ENCODE measurements at regions not wholly inside any gene's neighbourhood (a gene's known extent, or its start where the extent isn't known, plus 50 kb on each side); places are given as distances from the start of the nearest gene placed in this dataset.

DNA sequence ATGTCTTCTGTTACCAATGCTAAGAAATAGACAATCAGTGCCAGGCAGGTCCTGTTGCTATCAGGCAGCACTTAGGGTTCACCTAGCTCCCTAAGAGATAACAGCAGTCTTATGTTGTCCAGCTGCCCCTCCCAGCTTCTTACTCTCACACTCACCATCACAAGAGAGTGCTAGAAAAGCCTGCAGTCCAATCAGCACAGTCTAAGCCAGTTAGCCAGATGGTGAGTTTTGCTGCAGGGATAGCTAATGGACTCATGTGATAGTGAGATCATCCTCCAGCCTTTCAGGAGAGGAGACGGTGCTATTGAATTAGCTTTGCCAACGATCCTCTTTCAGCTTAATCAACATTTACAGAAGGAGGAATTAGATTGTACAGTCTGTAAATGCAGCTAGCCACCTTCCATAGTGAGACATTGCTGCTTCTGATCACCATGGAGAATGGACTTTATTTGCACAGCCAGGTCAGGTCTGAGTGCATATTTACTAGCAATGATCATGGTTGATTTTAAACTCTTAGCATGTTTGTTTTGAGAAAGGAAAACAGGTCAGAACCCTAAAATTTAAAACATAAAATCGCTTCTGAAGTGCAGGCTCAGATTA lies 438.3 kb downstream of the CENPC start:
- no peak for DNase-seq

- DNase-seq: no peak
Observed at GRCh38 chr4:67104145-67104544, 441.2 kb downstream of the CENPC start.

- no peak for DNase-seq
Observed at GRCh38 chr4:67103001-67103747, 442.1 kb downstream of the CENPC start.

- no peak for DNase-seq
Observed at GRCh38 chr4:67101612-67102011, 443.7 kb downstream of the CENPC start.

GRCh38 chr4:67092351-67092750 lies 453.0 kb downstream of the CENPC start:
- no peak for DNase-seq

GRCh38 chr4:67091673-67092072 lies 453.6 kb downstream of the CENPC start:
- no peak for DNase-seq

GRCh38 chr4:67087897-67088296 lies 457.4 kb downstream of the CENPC start:
- DNase-seq: no peak

DNA sequence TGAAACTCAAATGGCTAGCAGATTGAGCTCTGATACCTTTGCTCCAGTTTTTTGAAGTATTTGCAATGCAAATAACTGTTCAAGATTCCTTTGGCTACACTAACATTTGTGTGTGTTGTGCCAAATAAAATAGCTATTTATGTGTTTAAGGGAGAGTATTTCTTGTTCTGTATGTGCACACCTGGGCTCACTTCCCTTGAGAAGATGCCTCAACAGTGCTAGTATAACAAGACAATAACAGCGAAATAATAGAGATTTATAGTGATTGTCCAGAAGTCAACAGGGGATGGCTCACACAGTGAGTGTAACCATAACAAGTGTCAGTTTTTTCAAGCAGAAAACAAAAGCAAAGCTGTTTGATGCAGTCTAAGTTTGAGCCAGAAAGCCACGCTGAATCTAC lies 460.5 kb downstream of the CENPC start:
- DNase-seq: no peak

DNA sequence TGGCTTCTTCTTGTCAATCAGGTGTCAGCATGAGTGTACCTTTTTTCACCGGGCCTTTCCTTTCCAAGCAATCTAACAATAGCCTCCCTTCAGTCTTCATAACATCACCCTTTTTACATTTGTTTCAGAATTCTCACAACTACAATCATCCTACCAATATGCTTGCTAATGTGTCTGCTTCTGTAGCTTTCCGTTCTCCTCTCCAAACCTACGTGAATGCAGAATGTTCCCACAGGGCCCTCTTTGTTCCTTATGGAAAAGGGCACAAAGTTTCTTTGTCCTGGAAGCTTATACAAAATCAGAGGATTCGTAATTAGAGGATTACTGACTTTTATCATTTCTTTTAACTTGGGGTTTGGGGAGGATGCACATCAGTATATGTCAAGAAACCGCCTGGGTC lies 461.8 kb downstream of the CENPC start:
- no peak for DNase-seq

DNA sequence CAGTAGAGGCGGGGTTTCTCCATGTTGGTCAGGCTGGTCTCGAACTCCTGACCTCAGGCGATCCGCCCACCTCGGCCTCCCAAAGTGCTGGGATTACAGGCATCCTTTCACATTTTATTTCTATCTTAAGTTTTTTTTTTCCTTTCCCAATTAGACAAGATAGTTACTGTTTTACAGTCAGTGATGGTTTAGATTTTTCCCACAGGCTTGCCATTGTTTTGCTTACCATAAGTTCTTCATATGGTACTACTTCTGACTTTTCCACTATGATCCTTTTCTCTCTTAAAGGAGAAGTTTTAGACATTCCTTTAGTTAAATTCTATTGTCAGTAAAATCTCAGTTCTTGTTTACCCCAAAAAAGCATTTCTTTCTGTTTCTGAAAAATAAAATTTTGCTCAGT lies 462.6 kb downstream of the CENPC start:
- no peak for DNase-seq

DNA sequence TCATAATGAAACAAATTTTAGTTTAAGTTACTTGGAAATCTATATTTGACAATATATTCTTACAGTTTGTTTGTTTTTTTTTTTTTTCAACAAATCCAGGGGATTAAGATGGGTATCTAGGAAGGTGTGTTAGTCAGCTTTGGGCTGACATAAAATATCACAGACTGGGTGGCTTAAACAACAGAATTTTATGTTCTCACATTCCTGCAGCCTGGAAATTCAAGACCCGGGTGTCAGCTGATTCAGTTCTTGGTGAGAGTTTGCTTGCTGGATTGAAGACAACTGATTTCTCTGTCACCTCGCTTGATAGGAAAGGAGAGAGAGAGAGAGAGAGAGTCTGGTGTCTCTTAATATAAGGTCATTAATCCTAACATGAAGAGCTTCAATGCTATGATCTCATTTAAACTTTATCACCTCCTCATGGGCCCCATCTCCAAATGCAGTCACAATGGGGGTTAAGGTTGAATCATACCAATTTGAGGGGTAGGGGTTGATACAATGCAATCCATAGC lies 465.2 kb downstream of the CENPC start:
- DNase-seq: no peak

- no peak for DNase-seq
Observed at GRCh38 chr4:67071641-67072040, 473.7 kb downstream of the CENPC start.

GRCh38 chr4:67055319-67055718 lies 490.0 kb downstream of the CENPC start:
- no peak for DNase-seq

- no peak for DNase-seq
Observed at GRCh38 chr4:67054896-67055295, 490.4 kb downstream of the CENPC start.

- DNase-seq: no peak
Observed at GRCh38 chr4:67052814-67053675, 492.3 kb downstream of the CENPC start.

DNA sequence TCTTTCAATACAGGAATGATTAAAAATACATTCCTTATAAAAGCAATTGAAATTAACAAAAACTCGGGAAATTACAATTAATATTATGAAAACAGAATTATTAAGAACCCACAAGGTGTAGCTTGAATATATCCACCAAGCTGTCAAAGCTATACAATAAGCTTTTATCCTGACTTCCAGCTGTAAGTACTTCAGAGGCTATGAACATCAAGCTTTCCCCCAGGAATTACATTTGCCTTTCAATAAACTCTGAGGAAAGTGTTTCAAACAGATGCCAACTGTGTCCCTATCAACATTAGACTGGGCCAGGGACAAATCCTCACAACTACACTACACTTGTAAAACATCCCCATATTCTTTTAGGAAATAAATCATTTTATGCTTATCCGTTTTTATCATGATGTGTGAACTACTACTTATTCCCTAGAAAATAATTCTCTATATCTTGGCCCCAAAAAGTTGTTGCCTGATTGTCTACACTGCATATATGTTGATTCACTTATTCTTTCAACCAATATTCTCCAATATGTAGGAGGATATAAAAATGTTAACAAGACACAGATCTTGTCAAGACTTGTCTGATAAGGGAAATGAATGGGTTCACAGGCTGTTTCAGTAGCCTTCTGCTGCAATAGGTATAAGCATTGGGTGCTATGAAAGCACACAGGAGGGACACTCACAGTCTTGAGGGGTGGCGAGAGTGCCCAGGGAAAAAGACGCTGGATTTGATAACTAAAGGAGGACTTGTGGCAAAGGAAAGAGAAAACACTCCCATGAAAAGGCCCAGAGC lies 494.1 kb downstream of the CENPC start:
- no peak for DNase-seq

DNA sequence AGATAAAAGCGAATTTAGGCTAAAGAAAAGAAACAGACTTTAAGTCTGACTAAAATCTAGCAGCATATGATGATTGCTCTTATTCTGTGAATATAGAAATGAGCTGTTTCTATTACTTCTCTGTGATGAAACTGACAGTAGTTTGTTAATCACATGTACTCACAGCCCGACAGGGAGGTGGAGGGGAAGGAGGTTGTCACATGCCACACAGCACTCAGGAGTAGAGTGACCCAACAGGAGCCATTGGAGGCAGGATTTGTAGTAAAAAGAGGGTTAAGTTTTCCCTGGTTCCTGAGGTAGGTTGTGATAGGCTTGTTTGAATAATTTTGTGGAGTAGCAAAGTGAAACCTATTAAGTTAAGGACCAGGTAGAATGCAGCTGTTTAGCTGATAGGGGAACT lies 495.9 kb downstream of the CENPC start:
- no peak for DNase-seq

GRCh38 chr4:67048530-67048929 lies 496.8 kb downstream of the CENPC start:
- DNase-seq: no peak

DNA sequence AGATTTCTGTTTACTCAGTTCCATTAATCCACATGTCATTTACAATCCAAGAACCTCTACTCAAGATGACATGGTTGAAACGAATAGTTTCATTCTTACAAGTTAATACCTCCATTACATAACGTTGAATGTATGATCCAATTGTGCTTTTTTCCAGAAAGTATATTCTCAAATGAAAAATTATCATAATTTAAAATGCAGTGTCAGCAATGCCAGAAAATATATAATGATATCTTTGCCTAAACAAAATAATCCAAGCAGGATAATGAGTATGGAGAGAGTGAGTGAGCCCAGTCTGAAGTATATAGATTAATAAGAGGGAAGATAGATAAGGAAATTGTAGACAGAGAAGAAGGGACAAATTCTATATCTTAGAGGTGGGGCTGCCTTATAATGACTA lies 505.0 kb downstream of the CENPC start:
- no peak for DNase-seq

DNA sequence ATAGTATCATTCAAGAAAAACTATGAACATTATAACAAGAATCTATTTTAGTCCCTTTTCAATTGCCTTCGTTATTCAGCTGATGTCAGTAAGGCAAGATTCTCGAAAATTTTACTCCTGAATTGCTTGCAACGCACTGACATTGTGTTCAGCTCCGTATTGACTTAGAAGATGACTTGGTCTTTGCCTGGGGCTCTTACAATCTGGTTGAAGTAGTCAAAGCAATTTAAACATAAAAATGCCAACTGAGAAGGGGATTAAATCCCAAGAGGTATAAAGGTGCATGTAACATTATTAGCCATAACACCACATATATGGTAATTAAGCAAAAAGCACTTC lies 507.1 kb downstream of the CENPC start:
- no peak for DNase-seq

DNA sequence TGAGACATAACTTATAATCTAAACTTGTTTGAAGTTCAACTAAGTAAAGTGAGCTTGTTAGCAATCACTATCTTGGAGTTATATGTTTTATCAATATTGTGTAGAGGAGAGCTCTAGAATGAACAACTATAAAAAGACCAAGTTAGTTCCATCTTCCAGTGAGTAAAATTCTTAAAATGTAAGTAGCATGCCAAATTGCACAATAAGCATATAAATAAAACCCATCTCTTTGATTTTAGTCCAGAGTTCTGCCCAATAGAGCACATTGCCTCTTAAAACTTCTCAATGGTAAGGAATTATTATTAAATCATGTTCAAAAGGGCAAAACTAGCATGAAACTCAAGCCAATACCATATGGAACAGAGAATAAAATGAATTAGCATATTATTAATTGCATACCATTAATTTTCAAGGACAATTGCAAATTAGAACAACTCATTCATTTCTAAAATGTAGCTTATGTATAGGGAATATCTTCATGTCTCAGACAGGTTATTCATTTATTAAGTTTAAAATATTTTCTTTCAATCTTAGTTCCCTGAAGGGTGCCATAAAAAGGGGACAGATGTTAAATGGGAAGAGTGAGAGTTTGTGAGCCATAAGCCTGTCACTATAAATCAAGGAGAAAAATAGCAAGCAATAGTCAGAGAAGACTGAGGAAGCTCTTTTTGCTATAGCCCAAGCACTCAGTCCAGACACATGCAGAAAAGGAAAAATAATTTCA lies 507.6 kb downstream of the CENPC start:
- DNase-seq: no peak

GRCh38 chr4:67036791-67037190 lies 508.5 kb downstream of the CENPC start:
- no peak for DNase-seq
